ENCODE measurements at regions not wholly inside any gene's neighbourhood (a gene's known extent, or its start where the extent isn't known, plus 50 kb on each side); places are given as distances from the start of the nearest gene placed in this dataset.
A peak's percentile ranks its signal among the peaks of the same experiment; 100 is the strongest.

DNA sequence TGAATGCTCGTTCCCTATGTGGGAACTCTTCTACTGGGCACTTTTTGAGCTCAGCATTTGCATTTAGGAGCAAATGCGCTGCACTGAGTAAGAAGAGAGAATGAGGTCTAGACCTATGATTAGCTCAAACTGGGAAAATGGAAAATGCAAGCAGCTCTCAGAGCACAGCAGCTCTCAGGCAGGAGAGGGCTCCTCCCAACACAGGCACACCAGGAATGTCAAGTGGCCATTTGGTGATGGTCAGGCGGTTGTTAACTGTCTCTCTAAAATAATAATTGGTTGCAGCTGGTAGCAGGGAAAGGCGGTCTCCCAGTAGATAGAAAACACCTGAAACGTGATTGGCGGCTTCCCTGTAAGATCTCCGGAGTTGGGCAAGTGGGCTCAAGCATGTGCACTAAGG, 162.0 kb upstream of the ECI2 start:
- H3K4me1 ChIP-seq: no peaks in the 10 kb centered on the region
- no peaks in the 10 kb centered on the region for H3K9me3 ChIP-seq
- TF ChIP-seq, protein P1, sequence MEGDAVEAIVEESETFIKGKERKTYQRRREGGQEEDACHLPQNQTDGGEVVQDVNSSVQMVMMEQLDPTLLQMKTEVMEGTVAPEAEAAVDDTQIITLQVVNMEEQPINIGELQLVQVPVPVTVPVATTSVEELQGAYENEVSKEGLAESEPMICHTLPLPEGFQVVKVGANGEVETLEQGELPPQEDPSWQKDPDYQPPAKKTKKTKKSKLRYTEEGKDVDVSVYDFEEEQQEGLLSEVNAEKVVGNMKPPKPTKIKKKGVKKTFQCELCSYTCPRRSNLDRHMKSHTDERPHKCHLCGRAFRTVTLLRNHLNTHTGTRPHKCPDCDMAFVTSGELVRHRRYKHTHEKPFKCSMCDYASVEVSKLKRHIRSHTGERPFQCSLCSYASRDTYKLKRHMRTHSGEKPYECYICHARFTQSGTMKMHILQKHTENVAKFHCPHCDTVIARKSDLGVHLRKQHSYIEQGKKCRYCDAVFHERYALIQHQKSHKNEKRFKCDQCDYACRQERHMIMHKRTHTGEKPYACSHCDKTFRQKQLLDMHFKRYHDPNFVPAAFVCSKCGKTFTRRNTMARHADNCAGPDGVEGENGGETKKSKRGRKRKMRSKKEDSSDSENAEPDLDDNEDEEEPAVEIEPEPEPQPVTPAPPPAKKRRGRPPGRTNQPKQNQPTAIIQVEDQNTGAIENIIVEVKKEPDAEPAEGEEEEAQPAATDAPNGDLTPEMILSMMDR (IDR thresholded peaks at IDR 0.05): no peak
- H3K36me3 ChIP-seq: no peaks in the 10 kb centered on the region
- DNase-seq (no peak), ATAC-seq (peak; percentile 75 to 85)
- H3K27ac ChIP-seq: no peak overlapping the region
- intact Hi-C loops (cut with DNase I): no loop called here
- H3K4me3 ChIP-seq: no peak overlapping the region
- no peaks in the 10 kb centered on the region for H3K27me3 ChIP-seq (ENCODE audit: low read depth)

DNA sequence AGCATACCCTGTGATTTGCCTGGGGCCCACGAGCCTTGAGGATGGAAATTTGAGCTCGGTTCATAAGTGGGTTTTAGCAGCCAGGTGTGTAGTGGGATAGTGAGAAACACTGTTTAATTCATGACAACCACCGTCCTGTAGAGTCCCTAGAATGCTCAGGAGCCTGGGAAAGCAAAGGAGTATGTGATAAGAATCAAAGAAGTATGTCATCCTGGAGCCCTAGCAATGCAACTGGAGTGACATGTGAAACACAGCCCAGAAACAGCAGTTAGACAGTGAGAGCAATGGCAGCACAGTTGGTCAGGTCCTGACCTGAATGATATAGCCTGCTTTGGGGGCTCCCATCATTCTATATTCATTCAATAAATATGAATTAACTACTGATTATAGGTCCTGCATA, 161.2 kb upstream of the ECI2 start:
- ATAC-seq (no peak), DNase-seq (no peak)
- no peaks in the 10 kb centered on the region for H3K36me3 ChIP-seq
- intact Hi-C loops (cut with DNase I): no loop called here
- H3K9me3 ChIP-seq: no peaks in the 10 kb centered on the region
- no peaks in the 10 kb centered on the region for H3K4me1 ChIP-seq
- no peaks in the 10 kb centered on the region for H3K27me3 ChIP-seq (ENCODE audit: low read depth)
- TF ChIP-seq, protein P1 (IDR thresholded peaks at IDR 0.05): no peak
- no peak overlapping the region for H3K27ac ChIP-seq
- no peak overlapping the region for H3K4me3 ChIP-seq

DNA sequence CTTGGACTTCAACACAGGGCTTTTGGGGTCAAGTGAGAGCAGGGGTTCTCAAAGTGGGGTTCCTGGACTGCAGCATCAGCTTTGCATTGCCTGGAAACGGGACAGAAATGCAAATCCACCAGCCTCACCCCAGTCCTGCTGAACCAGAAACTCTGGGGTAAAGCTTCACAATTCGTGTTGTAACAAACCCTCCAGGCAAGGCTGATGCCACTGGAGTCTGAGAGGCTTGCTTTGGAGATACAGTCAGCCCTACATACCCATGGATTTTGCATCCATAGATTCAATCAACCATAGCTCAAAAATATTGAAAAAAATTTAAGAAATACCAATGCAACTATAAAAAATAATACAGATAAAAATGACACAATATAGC, 160.4 kb upstream of the ECI2 start:
- intact Hi-C loops (cut with DNase I): no loop called here
- DNase-seq (no peak), ATAC-seq (no peak)

DNA sequence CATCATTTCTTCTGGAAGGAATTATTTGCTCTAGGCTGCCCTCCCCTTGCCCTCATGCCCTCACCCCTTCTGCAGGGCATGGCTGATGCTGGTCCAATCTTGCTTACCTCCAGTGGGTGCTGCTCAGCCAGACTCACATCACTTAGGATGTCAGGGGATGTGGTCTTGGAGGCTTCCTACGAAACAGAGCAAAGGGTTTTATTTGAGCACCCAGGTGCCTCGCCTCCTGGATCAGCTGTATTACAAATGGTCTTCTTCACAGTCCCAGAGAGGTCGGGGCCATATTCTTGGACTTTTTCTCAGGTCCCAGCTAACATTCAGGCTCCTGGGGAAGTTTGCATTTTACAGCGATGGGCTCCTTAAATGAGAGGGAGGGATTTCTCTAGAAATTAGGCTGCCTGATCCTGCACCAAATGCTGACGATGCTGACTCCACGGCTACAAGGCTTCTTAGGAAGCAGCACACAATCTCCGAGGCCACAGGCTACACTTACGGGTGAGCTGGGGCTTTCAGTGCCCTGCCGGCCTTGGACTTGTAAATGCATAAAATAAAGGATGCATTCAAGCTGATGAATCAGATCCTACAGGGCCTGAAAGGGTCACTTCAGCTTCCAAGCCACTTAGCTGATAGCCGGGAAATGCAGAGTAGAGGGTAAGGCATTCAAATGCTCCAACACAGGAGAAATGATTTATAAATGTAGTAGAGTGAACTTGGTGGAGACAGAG, 159.8 kb upstream of the ECI2 start:
- ATAC-seq: no peak

More for the DNA sequence above, 160.4 kb upstream of the ECI2 start:
- H3K4me3 ChIP-seq: no peak overlapping the region
- H3K9me3 ChIP-seq: no peaks in the 10 kb centered on the region
- TF ChIP-seq, protein P1 (IDR thresholded peaks at IDR 0.05): no peak
- no peaks in the 10 kb centered on the region for H3K36me3 ChIP-seq
- H3K27me3 ChIP-seq (ENCODE audit: low read depth): no peaks in the 10 kb centered on the region
- no peaks in the 10 kb centered on the region for H3K4me1 ChIP-seq
- no peak overlapping the region for H3K27ac ChIP-seq

DNA sequence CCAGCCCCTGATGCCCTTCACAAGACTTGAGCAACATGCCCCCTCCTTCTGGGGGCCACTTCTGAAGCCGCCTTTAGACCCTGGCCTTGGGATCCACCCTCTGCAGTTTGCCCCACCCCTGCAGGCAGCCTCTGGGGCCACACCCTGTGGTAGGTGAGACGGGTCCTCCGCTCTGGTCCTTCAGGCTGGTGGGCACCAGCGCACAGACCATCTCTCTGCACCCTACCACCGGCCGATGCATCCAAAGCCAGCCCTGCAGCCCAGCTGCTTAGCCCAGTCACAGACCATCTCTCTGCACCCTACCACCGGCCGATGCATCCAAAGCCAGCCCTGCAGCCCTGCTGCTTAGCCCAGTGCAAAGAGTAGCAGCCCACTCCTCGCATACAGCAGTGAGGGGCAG, 159.3 kb upstream of the ECI2 start:
- DNase-seq (no peak), ATAC-seq (peak in 1 of 2 donors; percentile 40)
- Histone ChIP-seq H3K4me1 (no peaks in the 10 kb centered on the region), H3K27ac (no peak overlapping the region), H3K27me3 (ENCODE audit: low read depth) (no peaks in the 10 kb centered on the region), H3K4me3 (no peak overlapping the region), H3K9me3 (no peaks in the 10 kb centered on the region), H3K36me3 (no peaks in the 10 kb centered on the region)
- TF ChIP-seq, protein P1 (IDR thresholded peaks at IDR 0.05): no peak
- intact Hi-C loops (cut with DNase I): no loop called here

More for the DNA sequence above, 159.8 kb upstream of the ECI2 start:
- H3K9me3 ChIP-seq: no peaks in the 10 kb centered on the region
- no peaks in the 10 kb centered on the region for H3K27me3 ChIP-seq (ENCODE audit: low read depth)
- no peak overlapping the region for H3K27ac ChIP-seq
- TF ChIP-seq, protein P1 (IDR thresholded peaks at IDR 0.05): no peak
- intact Hi-C loops (cut with DNase I): no loop called here
- H3K4me1 ChIP-seq: no peaks in the 10 kb centered on the region
- no peak for DNase-seq
- no peak overlapping the region for H3K4me3 ChIP-seq
- no peaks in the 10 kb centered on the region for H3K36me3 ChIP-seq
